HFF-Myc (cell line): ENCODE measurements at regions not wholly inside any gene's neighbourhood (a gene's known extent, or its start where the extent isn't known, plus 50 kb on each side); places are given as distances from the start of the nearest gene placed in this dataset.

ENCODE experiments used
- DNase-seq: peaks from one replicate; pipeline ENCODE4 v3.0.0-alpha.2; 2011; ENCODE audit warnings: low read depth; ENCODE audit errors: extremely low read depth
- H3K4me3 ChIP-seq: replicated peaks from 2 replicates; pipeline ENCODE4 v1.5.1; 2011; ENCODE audit warnings: low read depth, mild to moderate bottlenecking, control low read depth, low read length
- TF ChIP-seq, protein P1 (sequence below): IDR thresholded peaks from 2 replicates; pipeline ENCODE4 v1.5.1; 2012; ENCODE audit warnings: mild to moderate bottlenecking, low read depth, low read length, control low read depth; ENCODE audit errors: missing control alignments

DNA sequence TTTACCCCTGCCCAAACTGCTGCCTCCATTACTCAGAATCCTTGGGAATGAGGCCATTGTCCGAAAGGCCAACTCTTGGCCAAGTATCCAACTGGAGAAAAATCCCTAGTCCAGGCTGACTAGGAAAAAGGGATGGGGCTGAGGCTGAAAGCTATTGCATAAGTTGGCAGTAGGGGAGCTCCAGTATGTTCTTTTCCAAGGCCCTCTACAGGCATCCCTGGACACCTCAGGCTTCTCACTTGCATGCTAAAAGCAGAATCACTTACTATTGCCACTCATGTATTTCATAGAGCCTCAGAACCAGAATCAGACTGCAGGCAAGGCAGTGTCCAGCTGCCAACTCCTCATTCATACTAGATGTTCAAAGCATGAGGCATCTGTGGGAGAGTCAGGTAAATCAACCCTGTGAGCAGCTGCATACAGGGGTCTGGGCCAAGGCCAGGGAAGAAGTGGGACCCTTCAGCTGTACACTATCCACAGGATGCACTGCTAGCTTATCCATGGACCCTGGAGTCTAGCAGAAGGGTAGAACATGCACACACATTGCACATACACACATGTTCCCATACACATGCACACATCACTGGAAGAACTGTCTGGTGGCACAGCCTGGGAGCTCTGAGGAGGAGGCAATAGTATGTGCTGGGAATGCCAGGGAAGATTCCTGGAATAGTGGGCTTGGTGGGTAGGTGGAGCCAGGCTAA, 195.3 kb downstream of the C1orf94 start:
- TF ChIP-seq, protein P1, sequence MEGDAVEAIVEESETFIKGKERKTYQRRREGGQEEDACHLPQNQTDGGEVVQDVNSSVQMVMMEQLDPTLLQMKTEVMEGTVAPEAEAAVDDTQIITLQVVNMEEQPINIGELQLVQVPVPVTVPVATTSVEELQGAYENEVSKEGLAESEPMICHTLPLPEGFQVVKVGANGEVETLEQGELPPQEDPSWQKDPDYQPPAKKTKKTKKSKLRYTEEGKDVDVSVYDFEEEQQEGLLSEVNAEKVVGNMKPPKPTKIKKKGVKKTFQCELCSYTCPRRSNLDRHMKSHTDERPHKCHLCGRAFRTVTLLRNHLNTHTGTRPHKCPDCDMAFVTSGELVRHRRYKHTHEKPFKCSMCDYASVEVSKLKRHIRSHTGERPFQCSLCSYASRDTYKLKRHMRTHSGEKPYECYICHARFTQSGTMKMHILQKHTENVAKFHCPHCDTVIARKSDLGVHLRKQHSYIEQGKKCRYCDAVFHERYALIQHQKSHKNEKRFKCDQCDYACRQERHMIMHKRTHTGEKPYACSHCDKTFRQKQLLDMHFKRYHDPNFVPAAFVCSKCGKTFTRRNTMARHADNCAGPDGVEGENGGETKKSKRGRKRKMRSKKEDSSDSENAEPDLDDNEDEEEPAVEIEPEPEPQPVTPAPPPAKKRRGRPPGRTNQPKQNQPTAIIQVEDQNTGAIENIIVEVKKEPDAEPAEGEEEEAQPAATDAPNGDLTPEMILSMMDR = peak; percentile 8
- DNase-seq = no peak
- H3K4me3 ChIP-seq = no peak overlapping the region

DNA sequence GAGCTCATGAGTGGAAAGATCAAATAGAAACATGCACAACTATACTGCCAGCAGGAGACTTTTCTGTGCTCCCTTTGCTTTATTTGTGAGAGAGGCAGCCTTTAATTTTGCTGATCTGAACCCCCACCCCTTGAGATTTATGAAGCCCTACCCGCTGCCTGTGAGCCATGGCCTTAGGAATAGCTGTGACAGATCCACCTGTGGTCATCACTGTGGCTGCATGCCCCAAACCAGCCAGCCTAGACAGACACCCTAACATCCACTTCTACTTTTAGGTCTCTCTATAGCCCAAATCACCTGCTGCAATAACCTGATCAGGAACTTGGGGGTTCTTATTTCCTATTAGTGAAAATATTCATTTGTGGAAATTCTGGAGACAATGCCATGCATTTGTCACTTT, 196.2 kb downstream of the C1orf94 start:
- no peak for DNase-seq
- no peak overlapping the region for H3K4me3 ChIP-seq
- TF ChIP-seq, protein P1 = no peak

DNA sequence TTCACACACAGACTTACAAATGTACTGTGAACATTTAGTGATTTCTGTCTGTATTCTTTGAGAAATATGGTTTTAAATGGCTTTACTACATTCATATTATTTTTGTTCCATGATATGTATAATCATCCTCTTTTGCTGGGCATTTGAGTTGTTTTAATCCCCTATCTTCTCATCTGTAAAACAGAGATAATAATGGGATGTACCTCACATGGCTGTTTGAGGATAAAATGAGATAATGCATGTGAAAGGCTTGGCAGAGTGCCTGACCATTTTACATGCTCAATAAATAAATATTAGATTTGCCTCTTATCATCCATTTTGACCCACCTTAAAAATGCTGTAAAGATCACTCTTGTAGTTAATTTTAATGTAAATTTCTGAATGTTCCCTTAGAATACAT, 197.2 kb downstream of the C1orf94 start:
- no peak overlapping the region for H3K4me3 ChIP-seq
- DNase-seq = no peak
- TF ChIP-seq, protein P1 = no peak

DNA sequence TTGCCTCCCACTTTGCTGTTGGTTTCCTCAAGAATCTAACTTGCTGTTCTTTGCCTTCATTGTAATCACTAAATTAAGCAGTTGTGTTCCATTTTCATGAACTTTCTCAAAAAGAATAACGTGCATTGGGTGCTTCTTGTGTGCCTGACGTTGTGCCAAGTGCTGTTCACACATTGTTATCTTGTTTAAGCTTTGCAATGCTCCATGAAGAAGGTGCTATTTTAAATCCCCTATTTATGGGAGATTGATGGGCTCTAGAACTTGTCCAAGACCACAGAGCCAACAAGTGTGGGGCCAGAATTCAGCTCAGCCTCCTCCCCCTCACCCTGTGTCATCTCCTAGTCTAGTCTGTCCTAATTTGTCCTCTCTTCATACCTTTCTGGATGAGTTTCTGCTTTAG, 199.8 kb downstream of the C1orf94 start:
- TF ChIP-seq, protein P1 = no peak
- no peak overlapping the region for H3K4me3 ChIP-seq
- DNase-seq = no peak

DNA sequence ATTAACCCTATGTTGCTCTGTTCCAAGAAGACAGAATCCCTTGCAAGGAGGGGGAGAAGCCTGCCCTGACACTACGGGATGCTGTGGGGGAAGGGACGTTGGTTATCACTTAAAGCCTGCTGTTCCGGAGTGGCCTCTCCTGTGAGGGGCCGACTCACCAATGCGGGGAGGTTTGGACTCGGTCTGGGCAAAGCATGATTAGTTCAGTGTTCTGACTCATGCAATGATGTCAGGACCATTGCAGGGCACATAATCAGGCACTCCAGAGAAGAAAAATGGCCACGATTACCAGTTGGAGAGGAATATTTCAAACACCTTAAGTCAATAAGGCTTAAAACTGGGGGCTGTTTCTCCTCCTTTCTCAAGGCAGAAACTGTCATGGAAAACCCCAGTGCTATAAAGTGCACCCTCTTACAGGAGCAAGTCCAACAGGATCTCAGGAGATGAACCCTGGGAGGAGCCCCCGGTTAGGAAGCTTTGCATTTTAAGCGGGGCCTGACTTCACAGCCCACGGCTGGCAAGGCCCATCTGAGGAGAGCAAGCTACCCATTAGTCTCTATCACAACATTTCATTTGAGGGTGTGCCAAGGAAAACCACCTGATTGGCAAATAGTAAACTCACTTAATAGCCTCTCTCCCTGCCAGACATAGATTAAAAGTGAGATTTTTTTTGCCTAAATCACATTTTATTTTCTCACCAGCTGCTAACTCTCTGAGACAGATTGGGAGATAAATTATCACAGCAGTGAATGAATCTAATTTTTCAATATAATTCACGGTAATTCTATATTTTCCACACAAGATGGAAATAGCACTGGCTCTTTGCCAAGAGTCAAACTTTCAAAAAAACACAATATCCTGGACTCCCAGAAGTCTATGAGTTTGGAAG, 202.5 kb downstream of the C1orf94 start:
- DNase-seq = no peak

DNA sequence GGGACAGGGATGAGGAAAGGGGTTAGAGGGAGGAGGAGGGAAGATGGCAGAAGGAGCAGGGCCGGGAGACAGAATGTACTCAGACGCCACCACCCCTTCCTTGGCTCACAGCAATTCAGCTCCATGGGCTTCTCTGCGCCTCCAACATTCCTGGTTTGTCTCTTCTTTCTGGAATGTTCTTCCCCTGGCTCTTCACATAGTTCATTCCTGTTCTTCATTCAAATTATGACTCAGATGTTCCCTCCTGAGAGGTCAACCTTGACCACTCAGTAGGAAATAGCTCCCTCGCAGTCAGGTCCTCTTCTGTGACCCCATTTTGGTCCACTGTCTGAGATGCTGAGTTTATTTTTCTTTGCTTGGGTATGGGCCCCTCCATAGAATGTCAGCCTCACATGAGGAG, 203.2 kb downstream of the C1orf94 start:
- no peak for DNase-seq
- TF ChIP-seq, protein P1 = no peak
- no peak overlapping the region for H3K4me3 ChIP-seq

More for the DNA sequence above, 202.5 kb downstream of the C1orf94 start:
- TF ChIP-seq, protein P1 = no peak
- H3K4me3 ChIP-seq = no peak overlapping the region
